AG04449 (cell line): ENCODE measurements at regions not wholly inside any gene's neighbourhood (a gene's known extent, or its start where the extent isn't known, plus 50 kb on each side); places are given as distances from the start of the nearest gene placed in this dataset.

ENCODE experiments used
- CTCF ChIA-PET: fragments of 350-600 bp; formaldehyde crosslinking; extraction: SDS; loops from one replicate; lab custom pipeline; 2021; ENCODE audit warnings: antibody characterized with exemption; lab: Yijun Ruan, JAX
- POLR2A ChIA-PET: fragments of 400-600, 350-600 bp; formaldehyde crosslinking; extraction: SDS; loops from one replicate; lab custom pipeline; 2020; ENCODE audit warnings: antibody characterized with exemption, inconsistent platforms; lab: Yijun Ruan, JAX
- DNase-seq: peaks from one replicate; pipeline ENCODE4 v3.0.0-alpha.2; 2010; ENCODE audit warnings: low read depth, low spot score
- H3K4me3 ChIP-seq: 2 replicates; pipeline ENCODE4 v1.5.1; 2011; ENCODE audit warnings: low read depth, mild to moderate bottlenecking, control low read depth, low read length
- TF ChIP-seq, protein P1 (sequence below): IDR thresholded peaks from one replicate; pipeline ENCODE4 v1.5.1; 2011; ENCODE audit warnings: mild to moderate bottlenecking, moderate library complexity, low read length, control low read depth, inconsistent platforms; ENCODE audit not compliant: insufficient read depth; ENCODE audit errors: missing control alignments

DNA sequence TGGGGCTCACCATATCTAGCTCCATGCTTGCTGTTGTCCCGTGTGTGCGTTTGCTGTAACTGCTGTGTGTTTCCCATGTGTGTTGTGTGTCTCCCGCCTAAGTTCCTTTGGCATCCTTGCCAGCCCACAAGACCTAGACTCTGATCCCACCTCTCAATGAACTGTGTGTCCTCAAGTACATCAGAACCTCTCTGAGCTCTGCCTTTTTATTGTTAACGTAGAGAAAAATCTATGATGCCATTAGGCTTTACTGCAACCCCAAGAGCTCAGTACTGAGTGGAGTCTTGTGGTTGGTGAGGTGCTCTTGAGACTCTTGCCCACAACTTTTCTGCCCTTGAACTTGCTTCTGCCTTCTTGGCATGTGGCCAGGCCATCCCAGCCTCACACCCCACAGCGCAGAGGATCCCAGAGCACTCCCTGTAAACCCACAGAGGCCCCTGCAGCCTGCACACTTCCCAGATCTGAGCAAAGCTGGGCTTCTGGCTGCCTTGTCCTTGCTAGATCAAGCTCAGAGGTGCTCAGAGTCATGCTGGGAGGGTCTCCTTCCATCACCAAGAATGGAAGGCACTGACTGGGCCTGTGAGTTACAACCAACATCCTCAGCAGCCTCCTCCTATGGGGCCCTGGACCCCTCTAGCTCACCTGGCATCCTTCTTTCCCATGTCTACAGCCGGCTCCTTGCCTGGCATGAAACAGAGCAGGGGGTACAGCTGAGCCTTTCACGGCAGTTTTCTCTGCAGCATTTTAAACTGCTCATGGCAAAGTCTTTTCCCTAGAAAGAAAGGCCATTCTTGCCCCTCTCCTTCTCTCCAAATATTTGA lies 643.4 kb downstream of the ACTR3B start:
- no peak for DNase-seq
- H3K4me3 ChIP-seq = no peak overlapping the region
- CTCF ChIA-PET = no interaction called here
- POLR2A ChIA-PET = no interaction called here
- TF ChIP-seq, protein P1, sequence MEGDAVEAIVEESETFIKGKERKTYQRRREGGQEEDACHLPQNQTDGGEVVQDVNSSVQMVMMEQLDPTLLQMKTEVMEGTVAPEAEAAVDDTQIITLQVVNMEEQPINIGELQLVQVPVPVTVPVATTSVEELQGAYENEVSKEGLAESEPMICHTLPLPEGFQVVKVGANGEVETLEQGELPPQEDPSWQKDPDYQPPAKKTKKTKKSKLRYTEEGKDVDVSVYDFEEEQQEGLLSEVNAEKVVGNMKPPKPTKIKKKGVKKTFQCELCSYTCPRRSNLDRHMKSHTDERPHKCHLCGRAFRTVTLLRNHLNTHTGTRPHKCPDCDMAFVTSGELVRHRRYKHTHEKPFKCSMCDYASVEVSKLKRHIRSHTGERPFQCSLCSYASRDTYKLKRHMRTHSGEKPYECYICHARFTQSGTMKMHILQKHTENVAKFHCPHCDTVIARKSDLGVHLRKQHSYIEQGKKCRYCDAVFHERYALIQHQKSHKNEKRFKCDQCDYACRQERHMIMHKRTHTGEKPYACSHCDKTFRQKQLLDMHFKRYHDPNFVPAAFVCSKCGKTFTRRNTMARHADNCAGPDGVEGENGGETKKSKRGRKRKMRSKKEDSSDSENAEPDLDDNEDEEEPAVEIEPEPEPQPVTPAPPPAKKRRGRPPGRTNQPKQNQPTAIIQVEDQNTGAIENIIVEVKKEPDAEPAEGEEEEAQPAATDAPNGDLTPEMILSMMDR = no peak

- no peak for DNase-seq
- TF ChIP-seq, protein P1 = no peak
- CTCF ChIA-PET = no interaction called here
Measured at GRCh38 chr7:153404124-153404523, 644.6 kb downstream of the ACTR3B start.

GRCh38 chr7:153404781-153405279 lies 645.3 kb downstream of the ACTR3B start:
- TF ChIP-seq, protein P1 = no peak
- H3K4me3 ChIP-seq = no peak overlapping the region
- POLR2A ChIA-PET = no interaction called here
- DNase-seq = no peak
- CTCF ChIA-PET = no interaction called here

More at GRCh38 chr7:153404124-153404523, 644.6 kb downstream of the ACTR3B start:
- no peak overlapping the region for H3K4me3 ChIP-seq
- POLR2A ChIA-PET = no interaction called here

DNA sequence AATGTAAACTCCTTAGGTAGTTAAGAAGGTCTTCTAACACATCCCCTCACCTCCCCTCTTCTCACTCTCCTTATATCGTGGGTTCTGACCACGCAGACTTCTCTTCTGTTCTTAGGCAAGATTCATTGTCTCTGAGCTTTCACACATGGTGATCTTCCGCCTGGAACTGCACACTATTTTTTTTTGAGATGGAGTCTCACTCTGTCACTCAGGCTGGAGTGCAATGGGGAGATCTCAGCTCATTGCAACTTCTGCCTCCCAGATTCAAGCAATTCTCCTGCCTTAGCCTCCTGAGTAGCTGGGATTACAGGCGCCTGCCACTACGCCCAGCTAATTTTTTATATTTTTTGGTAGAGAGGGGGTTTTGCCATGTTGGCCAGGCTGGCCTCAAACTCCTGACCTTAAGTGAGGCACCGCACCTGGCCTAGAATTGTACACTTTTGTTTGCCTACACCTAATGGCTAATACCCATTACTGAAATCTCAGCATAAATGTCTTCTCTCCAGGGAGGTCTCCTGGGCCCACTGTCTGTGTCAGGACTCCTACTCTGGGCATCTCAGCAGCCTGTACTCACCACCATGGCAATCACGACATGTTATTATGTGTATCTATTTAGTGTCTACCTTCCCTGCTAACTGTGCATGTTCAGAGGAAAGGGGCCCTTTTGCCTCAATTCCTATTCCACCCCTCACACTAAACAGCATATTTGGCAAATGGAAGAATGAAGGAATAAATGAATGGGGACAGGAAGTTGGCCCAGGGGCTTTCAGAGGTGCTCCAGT lies 646.3 kb upstream of the DPP6 start:
- TF ChIP-seq, protein P1 = no peak
- ChIA-PET CTCF (no interaction called here), POLR2A (no interaction called here)
- no peak overlapping the region for H3K4me3 ChIP-seq
- no peak for DNase-seq

DNA sequence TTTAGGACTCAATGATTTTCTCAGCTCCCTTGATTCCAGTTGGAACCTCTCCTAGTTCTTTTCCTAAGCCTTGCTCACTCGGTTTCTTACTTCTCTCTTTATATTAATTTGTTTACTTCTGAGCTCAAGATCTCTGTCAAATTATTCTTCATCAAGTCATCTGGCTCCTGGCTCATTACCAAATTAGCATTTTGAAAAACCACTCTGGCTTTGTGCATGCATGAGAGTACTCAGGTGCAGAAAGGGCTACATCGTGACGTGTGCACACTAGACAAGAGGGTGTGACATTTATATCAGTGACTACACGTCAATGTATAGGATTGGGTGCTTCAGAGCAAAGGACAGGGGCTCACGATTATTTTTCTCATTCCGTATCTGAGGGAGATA lies 645.7 kb upstream of the DPP6 start:
- ChIA-PET CTCF (no interaction called here), POLR2A (no interaction called here)
- no peak for DNase-seq
- TF ChIP-seq, protein P1 = no peak
- H3K4me3 ChIP-seq = no peak overlapping the region
